Occipital lobe (tissue), 1 donor: ENCODE measurements at regions not wholly inside any gene's neighbourhood (a gene's known extent, or its start where the extent isn't known, plus 50 kb on each side); places are given as distances from the start of the nearest gene placed in this dataset.

Source experiments
- DNase-seq: peaks from one replicate; lab custom pipeline; 2025; lab: John Stamatoyannopoulos, UW

DNA sequence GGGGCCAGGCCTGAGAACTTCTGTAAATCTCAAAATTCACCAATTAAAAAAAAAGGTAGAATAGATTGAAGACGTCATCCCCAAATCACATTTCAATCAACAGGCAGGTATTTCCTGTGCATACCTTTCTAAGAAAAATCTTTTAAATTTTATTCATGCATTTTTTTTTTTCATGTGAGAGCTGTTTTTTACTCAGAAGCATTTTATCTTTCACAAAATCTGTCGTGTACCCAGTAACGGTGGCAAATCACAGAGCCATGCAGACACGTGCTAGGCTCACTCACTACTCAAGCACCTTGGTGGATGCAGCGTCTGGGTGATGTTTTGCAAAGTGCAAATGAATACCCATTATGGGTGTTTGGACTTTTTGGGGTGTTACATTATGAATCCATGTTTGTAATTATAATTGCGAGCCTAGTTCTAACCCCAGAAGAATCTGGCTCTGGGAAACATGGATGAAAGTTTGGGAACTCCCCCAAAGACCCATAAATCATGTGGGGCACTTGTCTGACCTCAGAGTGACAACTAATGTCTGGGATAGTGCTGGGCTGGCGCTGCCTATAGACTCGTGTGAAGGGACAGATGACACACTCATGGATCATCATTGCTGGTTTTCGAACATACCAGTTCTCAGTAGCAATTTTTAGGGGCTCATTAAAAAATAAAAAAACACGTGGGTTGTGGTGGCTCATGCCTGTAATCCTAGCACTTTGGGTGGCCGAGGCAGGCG lies 335.2 kb downstream of the LPIN1 start:
- no peak for DNase-seq

DNA sequence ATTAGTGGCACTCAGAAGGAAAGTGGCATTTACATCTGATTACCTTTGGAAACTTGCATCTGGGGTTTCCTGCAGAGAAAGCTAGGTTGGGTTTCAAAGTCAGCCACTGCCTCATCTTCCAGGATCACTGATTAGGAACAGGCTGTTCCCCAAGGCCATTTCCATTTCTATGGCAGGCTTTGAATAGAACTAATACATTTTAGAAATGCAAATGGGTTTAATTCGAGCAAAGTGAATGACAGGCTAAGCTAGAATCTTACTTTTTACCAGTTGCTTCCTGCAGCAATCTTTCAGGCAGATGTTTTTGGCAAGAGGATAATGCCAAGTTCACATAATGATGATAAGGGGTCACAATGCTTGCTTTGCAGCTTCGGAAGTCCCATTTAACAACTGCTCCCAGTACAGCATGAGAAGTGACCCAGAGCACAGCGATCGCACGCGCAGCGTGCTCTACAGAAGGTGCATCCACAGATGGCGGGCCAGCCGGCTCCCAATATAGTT lies 336.7 kb downstream of the LPIN1 start:
- no peak for DNase-seq

- DNase-seq = no peak
These were observed 337.4 kb downstream of the LPIN1 start for GRCh38 chr2:12083713-12084419.

DNA sequence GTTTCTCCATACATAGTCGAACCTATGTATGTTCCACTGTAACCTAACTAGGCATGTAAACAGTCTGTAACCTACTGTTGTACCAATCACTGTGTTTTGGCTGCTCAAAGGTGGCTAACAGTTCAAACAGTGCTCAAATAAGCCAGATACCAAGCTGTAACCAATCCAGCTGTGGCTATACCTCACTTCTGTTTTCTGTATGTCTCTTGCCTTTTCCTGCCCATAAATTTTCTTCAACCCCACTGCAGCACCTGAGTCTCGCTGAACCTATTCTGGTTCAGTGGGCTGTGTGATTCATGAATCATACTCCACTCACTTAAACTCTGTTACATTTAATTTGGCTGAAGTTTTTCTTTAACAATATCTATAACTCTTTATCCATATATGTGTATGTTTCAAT lies 340.7 kb downstream of the LPIN1 start:
- no peak for DNase-seq

DNA sequence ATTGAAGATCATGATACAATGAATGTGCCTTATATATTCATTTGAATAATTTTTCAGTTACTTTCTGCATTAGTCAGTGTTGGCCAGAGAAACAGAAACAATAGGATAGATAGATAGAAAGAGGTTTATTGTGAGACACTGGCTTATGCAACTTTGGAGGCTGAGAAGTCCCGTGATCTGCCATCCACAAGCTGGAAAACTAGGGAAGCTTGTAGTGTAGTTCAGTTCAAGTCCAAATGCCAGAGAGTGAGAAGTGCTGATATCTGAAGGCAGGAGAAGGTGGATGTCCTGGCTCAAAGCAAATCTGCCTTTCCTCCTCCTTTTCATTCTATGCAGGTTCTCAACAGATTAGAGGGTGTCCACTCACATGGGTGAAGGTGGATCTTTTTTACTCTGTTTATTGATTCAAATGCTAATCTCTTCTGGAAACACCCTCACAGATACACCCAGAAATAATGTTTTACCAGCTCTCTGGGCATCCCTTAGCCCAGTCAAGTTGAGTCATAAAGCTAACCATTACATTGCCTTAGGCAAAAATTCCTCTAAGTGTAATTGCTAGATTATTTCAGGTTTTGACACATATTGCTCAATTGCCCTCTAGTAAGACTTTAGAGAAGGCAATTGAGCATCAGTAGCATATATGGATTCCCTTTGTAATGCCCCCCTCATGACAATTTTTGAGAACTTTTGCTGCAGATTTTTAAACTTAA lies 341.4 kb downstream of the LPIN1 start:
- DNase-seq = no peak

DNA sequence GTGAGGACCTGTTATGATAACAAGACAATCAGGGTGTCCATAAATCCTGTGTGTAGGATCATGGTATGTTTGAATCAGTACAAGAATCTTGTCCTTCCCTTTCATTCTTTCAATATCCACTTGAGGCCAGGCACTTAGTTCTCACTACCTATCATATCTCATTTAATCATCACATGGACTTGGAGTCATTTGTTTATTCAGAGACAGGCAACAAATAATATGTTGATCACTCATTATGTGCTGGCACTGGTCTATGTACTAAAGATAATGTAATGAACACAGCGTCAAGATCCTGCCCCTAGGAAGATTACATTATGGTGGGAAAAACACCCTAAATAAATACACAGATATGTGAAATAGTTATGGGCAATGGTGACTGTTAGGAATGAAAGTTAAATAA lies 342.6 kb downstream of the LPIN1 start:
- DNase-seq = no peak

- no peak for DNase-seq
These were observed 343.1 kb downstream of the LPIN1 start for GRCh38 chr2:12089496-12089895.

- no peak for DNase-seq
These were observed 343.6 kb downstream of the LPIN1 start for GRCh38 chr2:12090072-12090471.

GRCh38 chr2:12090590-12090989 lies 344.2 kb downstream of the LPIN1 start:
- no peak for DNase-seq

DNA sequence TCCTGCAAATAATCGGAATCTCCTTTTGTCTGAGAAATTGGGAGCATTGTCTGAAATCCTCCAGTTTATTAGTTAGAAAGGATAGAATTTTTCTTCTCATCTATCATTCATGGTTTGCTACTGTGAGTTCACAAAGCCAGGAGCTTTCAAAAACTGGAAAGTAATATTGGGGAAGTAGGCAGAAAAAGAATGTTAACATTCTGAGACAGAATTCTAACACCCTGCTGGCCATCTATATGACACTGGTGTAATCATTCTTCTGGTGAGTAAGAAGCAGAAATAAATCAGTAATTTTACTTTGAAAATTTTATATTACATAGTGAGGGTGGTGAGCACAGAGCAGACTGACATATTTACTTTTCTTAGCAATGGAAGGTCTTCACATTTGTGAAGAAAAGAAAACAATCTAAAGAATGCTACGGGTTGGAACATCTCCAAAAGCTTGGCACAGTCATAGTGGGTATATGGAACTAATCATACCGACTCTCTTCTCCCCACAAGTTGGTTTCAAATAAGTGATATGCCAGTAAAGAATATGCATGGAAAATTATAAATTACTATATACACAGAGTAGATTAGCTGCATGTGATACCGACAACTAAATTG lies 344.9 kb downstream of the LPIN1 start:
- no peak for DNase-seq

GRCh38 chr2:12094134-12094533 lies 347.7 kb downstream of the LPIN1 start:
- no peak for DNase-seq

GRCh38 chr2:12096051-12096787 lies 349.8 kb downstream of the LPIN1 start:
- DNase-seq = no peak

GRCh38 chr2:12096788-12097449 lies 350.5 kb downstream of the LPIN1 start:
- no peak for DNase-seq

DNA sequence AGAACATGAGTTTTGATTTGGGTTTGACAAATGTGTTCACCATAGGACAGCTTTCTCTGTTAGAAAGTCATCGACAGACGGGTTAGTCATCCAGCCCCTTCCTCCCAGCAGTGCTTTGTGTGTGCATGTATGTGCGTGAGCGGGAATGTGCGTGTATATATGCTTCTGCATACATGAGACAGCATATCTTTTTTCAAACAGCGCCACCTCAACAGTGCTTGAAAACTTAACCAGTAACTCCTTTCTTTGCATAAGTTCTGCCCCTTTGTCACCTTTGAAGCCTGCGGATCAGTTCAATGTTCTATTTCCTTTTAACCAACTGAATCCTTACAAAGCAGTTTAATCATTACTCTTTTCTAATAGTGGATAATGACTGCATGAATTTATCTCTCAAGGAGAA lies 351.4 kb downstream of the LPIN1 start:
- no peak for DNase-seq

DNA sequence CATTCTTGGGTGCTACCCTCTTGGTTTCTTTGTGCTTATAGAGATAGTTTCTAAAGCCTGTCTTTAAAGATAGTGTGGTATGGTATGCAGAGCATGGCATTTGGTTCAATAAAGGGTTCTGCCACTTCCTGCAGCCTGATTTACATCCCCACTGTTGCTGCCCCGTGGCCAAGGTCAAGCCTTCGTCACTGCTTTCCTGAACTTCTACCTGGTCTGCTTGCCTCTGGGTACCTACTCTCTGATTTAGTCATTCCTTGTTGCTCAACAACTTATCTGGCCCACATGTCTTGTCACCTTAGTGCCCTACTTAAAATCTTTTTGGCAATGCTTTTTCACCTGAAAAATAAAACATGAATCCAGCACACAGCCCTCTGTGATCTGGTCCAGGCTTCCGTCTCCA lies 352.9 kb downstream of the LPIN1 start:
- DNase-seq = no peak

DNA sequence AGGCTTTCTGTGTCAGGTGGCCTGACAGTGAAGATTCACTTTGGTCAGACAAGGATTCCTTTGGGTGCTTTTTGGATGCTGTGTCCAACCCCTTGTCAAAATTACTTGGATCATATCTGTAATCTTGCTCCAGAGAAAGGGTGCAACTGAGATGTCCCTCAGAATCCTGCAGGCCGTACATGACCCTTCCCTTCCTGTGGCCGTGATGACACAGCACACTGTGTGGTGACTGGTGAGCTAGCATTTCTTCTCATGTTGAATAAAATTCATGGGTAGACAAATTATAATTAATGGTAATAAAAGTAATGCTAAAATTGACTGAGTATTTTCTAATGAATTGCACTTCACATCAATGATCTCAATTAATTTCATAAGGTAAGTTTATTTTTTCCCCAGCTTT lies 356.2 kb downstream of the LPIN1 start:
- DNase-seq = no peak

GRCh38 chr2:12105180-12105579 lies 358.7 kb downstream of the LPIN1 start:
- no peak for DNase-seq

- no peak for DNase-seq
These were observed 360.1 kb downstream of the LPIN1 start for GRCh38 chr2:12106440-12107080.

GRCh38 chr2:12107321-12107720 lies 360.9 kb downstream of the LPIN1 start:
- no peak for DNase-seq

DNA sequence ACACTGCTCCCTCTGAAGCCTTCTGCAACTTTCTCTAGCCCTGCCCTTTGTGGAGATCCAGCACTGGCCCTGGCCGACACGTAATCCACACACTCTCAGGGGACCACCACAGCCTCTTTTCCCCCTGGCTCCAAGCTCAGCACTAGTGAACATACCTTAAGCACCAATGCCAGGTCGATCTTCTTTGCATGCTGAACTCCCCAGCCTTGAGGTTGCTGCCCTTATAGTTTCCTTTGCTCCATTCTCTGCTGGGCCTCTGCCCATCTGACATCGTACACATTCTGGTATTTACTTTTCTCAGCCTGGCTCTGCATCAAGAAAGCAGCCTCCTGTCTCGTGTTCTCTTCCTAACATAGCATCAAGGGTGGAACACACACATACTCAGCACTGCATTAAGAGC lies 361.5 kb downstream of the LPIN1 start:
- DNase-seq = no peak
